Motor neuron (in vitro differentiated cells): ENCODE measurements at regions not wholly inside any gene's neighbourhood (a gene's known extent, or its start where the extent isn't known, plus 50 kb on each side); places are given as distances from the start of the nearest gene placed in this dataset.
"Not testable (repeated sequence)": the region's sequence is repeated elsewhere in the genome, so short reads cannot be mapped to it uniquely, and the experiment has no call there.

Experiments used
- ATAC-seq, 8 experiments: fragments of 200-7000 bp; cut with Tn5 transposase; replicated peaks in 6 of 8; 2 replicates each; pipeline ENCODE4 v1.8.0; 2021; ENCODE audit warnings: mild to moderate bottlenecking in 8 of 8, moderate library complexity in 8 of 8
- H3K27ac ChIP-seq, 2 donors: fragments of 250-450 bp; sonication (Bioruptor Pico); 2 replicates each; pipeline ENCODE4 v1.9.0; 2021; ENCODE audit warnings: antibody characterized with exemption in 2 of 2, mild to moderate bottlenecking in 2 of 2, moderate library complexity in 1 of 2
- H3K4me1 ChIP-seq, 2 donors: fragments of 250-450 bp; sonication (Bioruptor Pico); replicated peaks in 1 of 2; 2 replicates each; pipeline ENCODE4 v1.6.1; 2021; ENCODE audit warnings: antibody characterized with exemption in 2 of 2, mild to moderate bottlenecking in 2 of 2, moderate library complexity in 1 of 2
- H3K4me3 ChIP-seq, 5 donors: fragments of 250-450 bp; sonication (Bioruptor Pico); 2 replicates each; pipeline ENCODE4 v1.9.0; 2021; ENCODE audit warnings: antibody characterized with exemption in 5 of 5, mild to moderate bottlenecking in 5 of 5, moderate library complexity in 4 of 5
- WGBS, 10 experiments: fragments of 450-650 bp; shearing (Covaris generic); methylation state at CpG; one replicate each; pipeline ENCODE4 v1.0.0; 2022; 5-methylcytosine and 5-hydroxymethylcytosine counted together
- in situ Hi-C, 9 experiments: fragments of 400-800 bp; cut with MboI; loops; one replicate each; pipeline ENCODE4 v1.15.0; 2021; ENCODE audit warnings: low sequenced_read_pairs in 9 of 9, low pct_unique_long_range_greater_than_20kb in 2 of 9; ENCODE audit not compliant: unreplicated experiment in 9 of 9

DNA sequence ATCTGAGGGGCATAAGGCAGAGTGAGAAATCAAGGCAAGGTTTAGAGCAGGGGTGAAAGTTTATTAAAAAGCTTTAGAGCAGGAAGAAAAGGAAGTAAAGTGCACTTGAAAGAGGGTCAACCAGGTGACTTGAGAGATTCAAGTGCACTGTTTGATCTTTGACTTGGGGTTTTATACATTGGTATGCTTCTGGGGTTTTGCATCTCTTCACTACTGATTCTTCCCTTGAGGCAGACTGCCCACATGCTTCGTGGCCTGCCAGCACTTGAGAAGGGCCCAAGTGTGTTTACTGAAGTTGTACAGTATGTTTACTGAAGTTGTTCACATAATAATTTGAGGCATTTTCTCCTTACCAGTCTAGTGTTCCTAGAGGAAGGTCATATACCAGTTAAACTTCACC lies 367.0 kb upstream of the UBE2E2 start:
- in situ Hi-C loops, result no loop called here
- no peaks in the 10 kb centered on the region for H3K4me1 ChIP-seq
- no peak overlapping the region for H3K27ac ChIP-seq
- no peak overlapping the region for H3K4me3 ChIP-seq
- WGBS, 10 experiments, result 0 to 80% (median 60%) methylated on average over 1 of the region's 1 CpG; no CpG with 5 or more reads in 5 of the 10 experiments
- ATAC-seq, result peak in 1 of 8 experiments; percentile 30

DNA sequence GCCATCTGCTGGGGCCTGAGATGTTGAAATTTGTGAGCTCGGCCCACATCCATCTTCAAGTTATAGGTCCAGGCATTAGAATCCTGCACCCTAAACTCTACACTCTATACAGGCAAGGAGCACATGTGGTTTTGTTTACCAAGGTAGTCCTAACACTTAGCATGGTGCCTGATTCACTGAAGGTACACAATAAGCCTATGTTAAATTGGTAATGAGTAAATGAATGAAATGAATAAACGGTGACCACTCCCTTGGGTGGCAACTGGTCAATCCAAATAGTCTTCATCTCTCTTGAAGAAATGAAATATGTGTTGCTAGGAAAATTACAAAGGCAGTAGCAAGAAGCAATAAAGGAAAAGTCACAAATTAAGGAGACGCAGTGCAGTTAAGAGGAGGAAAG lies 359.3 kb upstream of the UBE2E2 start:
- Histone ChIP-seq H3K4me3 (no peak overlapping the region), H3K4me1 (no peaks in the 10 kb centered on the region), H3K27ac (no peak overlapping the region)
- 0 to 95% (median 80%) methylated on average over 1 to 3 of the region's 3 CpGs; no CpG with 5 or more reads in 3 of the 10 experiments for WGBS, 10 experiments
- ATAC-seq, result peak in 3 of 8 experiments; percentile 22 to 66 (median 52)
- in situ Hi-C loops, result no loop called here

DNA sequence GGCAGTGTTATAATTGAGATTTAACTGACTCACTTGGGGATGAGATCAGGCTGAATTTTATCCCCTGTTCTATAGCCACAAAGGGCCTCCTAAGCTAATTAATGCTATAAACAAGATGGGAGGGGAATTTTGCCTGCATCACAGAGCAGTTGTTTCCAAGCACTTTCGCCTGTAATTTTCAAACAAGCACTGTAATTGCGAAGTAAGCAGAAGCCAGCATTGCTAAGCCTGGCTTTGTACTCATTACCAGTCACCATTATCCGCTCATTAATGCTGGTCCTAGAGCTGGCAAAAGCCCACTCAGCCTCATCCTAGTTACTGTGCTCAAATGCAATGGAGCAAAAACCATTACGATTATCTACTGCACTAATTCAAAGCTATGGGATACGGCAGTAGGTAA lies 356.6 kb upstream of the UBE2E2 start:
- WGBS, 10 experiments, result 9 to 100% (median 75%) methylated on average over 1 to 5 of the region's 5 CpGs; no CpG with 5 or more reads in 1 of the 10 experiments
- Histone ChIP-seq H3K4me1 (no peaks in the 10 kb centered on the region), H3K27ac (no peak overlapping the region), H3K4me3 (no peak overlapping the region)
- ATAC-seq, result no peak
- in situ Hi-C loops, result no loop called here

DNA sequence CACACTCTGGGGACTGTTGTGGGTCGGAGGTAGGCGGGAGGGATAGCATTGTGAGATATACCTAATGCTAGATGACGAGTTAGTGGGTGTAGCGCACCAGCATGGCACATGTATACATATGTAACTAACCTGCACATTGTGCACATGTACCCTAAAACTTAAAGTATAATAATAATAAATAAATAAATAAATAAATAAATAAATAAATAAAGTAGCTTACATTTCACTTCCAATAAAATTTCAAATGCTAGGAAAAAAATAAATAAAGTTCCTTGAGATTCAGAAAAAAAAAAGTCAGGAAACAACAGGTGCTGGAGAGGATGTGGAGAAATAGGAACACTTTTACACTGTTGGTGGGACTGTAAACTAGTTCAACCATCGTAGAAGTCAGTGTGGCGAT lies 353.5 kb upstream of the UBE2E2 start:
- in situ Hi-C loops, ATAC-seq, H3K4me1 ChIP-seq, H3K27ac ChIP-seq, H3K4me3 ChIP-seq: not testable (repeated sequence)
- WGBS, 10 experiments, result 20 to 100% (median 42%) methylated on average over 1 to 3 of the region's 6 CpGs; no CpG with 5 or more reads in 5 of the 10 experiments

GRCh38 chr3:22856811-22857210 lies 346.3 kb upstream of the UBE2E2 start:
- WGBS, 10 experiments, result 0 to 100% (median 92%) methylated on average over 1 to 3 of the region's 3 CpGs; no CpG with 5 or more reads in 1 of the 10 experiments
- no peak for ATAC-seq
- in situ Hi-C loops, result no loop called here
- Histone ChIP-seq H3K4me1 (no peaks in the 10 kb centered on the region), H3K27ac (no peak overlapping the region), H3K4me3 (no peak overlapping the region)

DNA sequence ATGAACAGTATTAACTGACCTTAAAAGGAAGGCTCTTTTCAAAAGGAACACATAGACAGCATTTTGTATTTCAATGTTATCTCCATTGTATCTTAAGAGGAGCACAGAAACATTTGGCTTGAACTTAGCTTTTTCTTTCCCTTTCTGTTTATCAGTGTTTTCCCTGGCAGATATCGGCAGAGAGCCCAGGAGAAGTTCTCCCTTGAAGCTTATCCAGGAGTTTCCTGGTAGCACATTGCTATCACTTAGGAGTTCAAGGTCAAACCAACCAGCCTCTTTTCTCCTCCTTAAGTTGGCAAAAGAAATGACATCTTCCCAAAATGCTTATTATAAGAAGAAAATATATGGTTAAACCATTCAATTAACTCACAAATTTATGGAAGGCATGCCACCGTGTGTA lies 344.6 kb upstream of the UBE2E2 start:
- no peak for ATAC-seq
- Histone ChIP-seq H3K4me1 (no peaks in the 10 kb centered on the region), H3K27ac (no peak overlapping the region), H3K4me3 (no peak overlapping the region)
- WGBS, 10 experiments, result 25 to 75% (median 40%) methylated on average over 1 to 2 of the region's 2 CpGs; no CpG with 5 or more reads in 3 of the 10 experiments
- in situ Hi-C loops, result no loop called here

DNA sequence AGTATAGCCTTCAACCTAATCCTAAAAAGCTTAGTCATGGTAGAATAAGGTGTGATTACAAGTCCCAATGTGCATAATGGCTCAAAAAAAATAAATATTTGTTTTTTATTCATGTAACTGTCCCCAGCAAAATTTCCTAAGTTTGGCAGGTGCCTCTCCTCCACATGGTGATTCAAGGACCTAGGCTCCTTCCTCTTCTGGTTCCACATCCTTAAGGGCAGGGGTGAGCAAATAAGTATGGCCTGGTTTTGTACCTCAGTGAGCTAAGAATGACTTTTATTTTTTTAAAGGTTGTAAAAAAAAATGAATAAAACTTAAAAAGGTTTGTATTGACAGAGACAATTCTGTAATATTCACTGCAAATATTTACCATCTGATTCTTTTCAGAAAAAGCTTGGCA lies 343.5 kb upstream of the UBE2E2 start:
- no peak for ATAC-seq
- in situ Hi-C loops, result no loop called here

GRCh38 chr3:22861426-22861825 lies 341.7 kb upstream of the UBE2E2 start:
- in situ Hi-C loops, result no loop called here
- Histone ChIP-seq H3K27ac (no peak overlapping the region), H3K4me1 (no peaks in the 10 kb centered on the region), H3K4me3 (no peak overlapping the region)
- WGBS, 10 experiments, result 42 to 100% (median 89%) methylated on average over 1 to 3 of the region's 3 CpGs; no CpG with 5 or more reads in 1 of the 10 experiments
- no peak for ATAC-seq

More for the DNA sequence above, 343.5 kb upstream of the UBE2E2 start:
- H3K4me3 ChIP-seq, result no peak overlapping the region
- H3K27ac ChIP-seq, result no peak overlapping the region
- H3K4me1 ChIP-seq, result no peaks in the 10 kb centered on the region

- Histone ChIP-seq H3K4me3 (no peak overlapping the region), H3K27ac (no peak overlapping the region), H3K4me1 (no peaks in the 10 kb centered on the region)
- ATAC-seq, result no peak
- 0 to 100% (median 90%) methylated on average over 1 to 5 of the region's 5 CpGs for WGBS, 10 experiments
- in situ Hi-C loops, result no loop called here
Measured at GRCh38 chr3:22862111-22862510, 341.0 kb upstream of the UBE2E2 start.

GRCh38 chr3:22882834-22883233 lies 320.3 kb upstream of the UBE2E2 start:
- H3K27ac ChIP-seq, H3K4me3 ChIP-seq, in situ Hi-C loops, H3K4me1 ChIP-seq, ATAC-seq: not testable (repeated sequence)
- WGBS, 10 experiments, result 0 to 100% (median 84%) methylated on average over 1 to 2 of the region's 2 CpGs; no CpG with 5 or more reads in 2 of the 10 experiments

- Histone ChIP-seq H3K27ac (no peak overlapping the region), H3K4me3 (no peak overlapping the region), H3K4me1 (no peaks in the 10 kb centered on the region)
- ATAC-seq, result no peak
- in situ Hi-C loops, result no loop called here
Measured at GRCh38 chr3:22885039-22885438, 318.1 kb upstream of the UBE2E2 start.

GRCh38 chr3:22885574-22886341 lies 317.4 kb upstream of the UBE2E2 start:
- H3K4me1 ChIP-seq, result no peaks in the 10 kb centered on the region
- in situ Hi-C loops, result no loop called here
- 5 to 100% (median 87%) methylated on average over 1 to 6 of the region's 6 CpGs; no CpG with 5 or more reads in 1 of the 10 experiments for WGBS, 10 experiments
- no peak overlapping the region for H3K4me3 ChIP-seq
- ATAC-seq, result no peak
- no peak overlapping the region for H3K27ac ChIP-seq

- H3K27ac ChIP-seq, result no peak overlapping the region
- WGBS, 10 experiments, result 42 to 100% (median 83%) methylated on average over 1 to 2 of the region's 4 CpGs; no CpG with 5 or more reads in 2 of the 10 experiments
- ATAC-seq, result no peak
Measured at GRCh38 chr3:22886439-22887068, 316.6 kb upstream of the UBE2E2 start.

More at GRCh38 chr3:22886439-22887068, 316.6 kb upstream of the UBE2E2 start:
- Histone ChIP-seq H3K4me1 (no peaks in the 10 kb centered on the region), H3K4me3 (no peak overlapping the region)
- in situ Hi-C loops, result no loop called here
